ENCODE measurements at regions not wholly inside any gene's neighbourhood (a gene's known extent, or its start where the extent isn't known, plus 50 kb on each side); places are given as distances from the start of the nearest gene placed in this dataset.

DNA sequence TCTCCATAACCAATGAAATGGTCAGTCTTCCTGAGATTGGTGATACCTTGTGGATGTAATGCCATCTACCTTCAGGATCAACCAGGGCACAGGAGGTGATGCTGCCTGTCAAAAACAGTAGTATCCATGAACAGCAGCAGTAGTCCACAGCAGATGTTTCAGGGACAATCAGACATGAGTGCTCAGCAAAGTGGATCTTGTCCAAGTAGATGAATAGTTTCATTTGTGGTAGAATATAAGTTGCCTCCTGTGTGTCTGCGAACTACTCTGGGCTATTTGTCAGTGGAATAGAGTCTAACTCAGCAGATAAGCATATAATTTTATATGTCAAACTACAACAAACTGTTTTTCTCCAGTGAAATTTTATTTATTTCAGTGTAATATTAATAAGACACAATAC lies 1860.1 kb upstream of the ACO1 start:
- TF ChIP-seq CTCF (IDR thresholded peaks at IDR 0.05; ENCODE audit: low read length) (no peak), EZH2phosphoT487 (IDR thresholded peaks at IDR 0.05; ENCODE audit: low read length) (no peak), EZH2 (optimal IDR thresholded peaks at IDR 0.05; ENCODE audit: low read depth, low read length) (no peak)
